Stimulated activated naive B cell treated with anti-CD40 and anti-IgM and Interleukin-4, amounts not matched to agents 10 μg/mL and 1 μg/mL and 100 μg/mL, for 72 hours (primary cell): ENCODE measurements at regions not wholly inside any gene's neighbourhood (a gene's known extent, or its start where the extent isn't known, plus 50 kb on each side); places are given as distances from the start of the nearest gene placed in this dataset.

Experiments used
- ATAC-seq, 2 donors: fragments of 150-1000 bp; cut with Tn5 transposase; replicated peaks; 2 replicates each; pipeline ENCODE4 v1.10.0; 2021; ENCODE audit warnings: moderate library complexity in 1 of 2
- DNase-seq: peaks from one replicate; pipeline ENCODE4 v3.0.0; 2021
- H3K27ac Mint-ChIP-seq: one replicate; pipeline ENCODE4 v1.8.0; 2022; ENCODE audit warnings: mild to moderate bottlenecking, mixed read lengths
- H3K27me3 Mint-ChIP-seq, 2 donors: one replicate each; pipeline ENCODE4 v1.8.0; 2022; ENCODE audit warnings: mixed read lengths in 2 of 2
- H3K36me3 Mint-ChIP-seq, 2 donors: one replicate each; pipeline ENCODE4 v1.8.0; 2022; ENCODE audit warnings: mixed read lengths in 2 of 2, mild to moderate bottlenecking in 1 of 2
- H3K4me1 Mint-ChIP-seq, 2 donors: one replicate each; pipeline ENCODE4 v1.8.0; 2022; ENCODE audit warnings: mixed read lengths in 2 of 2, mild to moderate bottlenecking in 1 of 2
- H3K4me3 Mint-ChIP-seq, 2 donors: one replicate each; pipeline ENCODE4 v1.8.0; 2022; ENCODE audit warnings: mild to moderate bottlenecking in 2 of 2, mixed read lengths in 2 of 2, moderate library complexity in 1 of 2
- H3K9me3 Mint-ChIP-seq, 2 donors: one replicate each; pipeline ENCODE4 v1.8.0; 2022; ENCODE audit warnings: mixed read lengths in 2 of 2, mild to moderate bottlenecking in 1 of 2

DNA sequence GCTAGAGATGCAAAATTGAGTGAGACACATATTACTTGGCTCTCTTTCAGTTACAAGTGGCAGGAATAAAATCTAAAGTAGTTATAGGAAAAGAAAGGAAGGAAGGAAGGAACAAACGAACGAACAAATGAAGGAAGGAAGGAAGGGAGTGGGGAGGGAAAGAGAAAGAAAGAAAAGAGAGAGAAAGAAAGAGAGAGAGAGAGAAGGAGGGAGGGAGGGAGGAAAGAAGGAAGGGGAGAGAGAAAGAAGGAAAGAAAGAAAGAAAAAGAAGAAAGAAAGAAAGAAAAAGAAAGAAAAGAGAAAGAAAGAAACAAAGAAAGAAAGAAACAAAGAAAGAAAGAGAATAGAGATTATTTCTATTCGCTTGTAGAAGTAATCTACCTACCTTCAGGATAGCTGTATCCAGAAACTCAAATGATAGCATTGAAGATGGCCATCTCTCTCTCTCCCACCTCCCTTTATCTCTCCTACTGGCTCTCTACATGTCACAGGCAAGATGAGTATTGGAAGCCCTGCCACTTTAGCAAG is 229.7 kb upstream of the TLE3 start:
- peaks cover 2 to 3% of the 10 kb centered on the region in 2 donors for H3K36me3 Mint-ChIP-seq
- peaks cover 5 to 12% of the 10 kb centered on the region in 2 donors for H3K9me3 Mint-ChIP-seq
- peaks cover 0 to 5% of the 10 kb centered on the region in 2 donors for H3K27me3 Mint-ChIP-seq
- ATAC-seq, result peak; percentile 19 to 28
- H3K27ac Mint-ChIP-seq, result no peak overlapping the region
- peaks cover 29 to 52% of the 10 kb centered on the region in 2 donors for H3K4me1 Mint-ChIP-seq
- DNase-seq, result no peak
- peak overlapping the region; percentile 33 to 56 for H3K4me3 Mint-ChIP-seq

DNA sequence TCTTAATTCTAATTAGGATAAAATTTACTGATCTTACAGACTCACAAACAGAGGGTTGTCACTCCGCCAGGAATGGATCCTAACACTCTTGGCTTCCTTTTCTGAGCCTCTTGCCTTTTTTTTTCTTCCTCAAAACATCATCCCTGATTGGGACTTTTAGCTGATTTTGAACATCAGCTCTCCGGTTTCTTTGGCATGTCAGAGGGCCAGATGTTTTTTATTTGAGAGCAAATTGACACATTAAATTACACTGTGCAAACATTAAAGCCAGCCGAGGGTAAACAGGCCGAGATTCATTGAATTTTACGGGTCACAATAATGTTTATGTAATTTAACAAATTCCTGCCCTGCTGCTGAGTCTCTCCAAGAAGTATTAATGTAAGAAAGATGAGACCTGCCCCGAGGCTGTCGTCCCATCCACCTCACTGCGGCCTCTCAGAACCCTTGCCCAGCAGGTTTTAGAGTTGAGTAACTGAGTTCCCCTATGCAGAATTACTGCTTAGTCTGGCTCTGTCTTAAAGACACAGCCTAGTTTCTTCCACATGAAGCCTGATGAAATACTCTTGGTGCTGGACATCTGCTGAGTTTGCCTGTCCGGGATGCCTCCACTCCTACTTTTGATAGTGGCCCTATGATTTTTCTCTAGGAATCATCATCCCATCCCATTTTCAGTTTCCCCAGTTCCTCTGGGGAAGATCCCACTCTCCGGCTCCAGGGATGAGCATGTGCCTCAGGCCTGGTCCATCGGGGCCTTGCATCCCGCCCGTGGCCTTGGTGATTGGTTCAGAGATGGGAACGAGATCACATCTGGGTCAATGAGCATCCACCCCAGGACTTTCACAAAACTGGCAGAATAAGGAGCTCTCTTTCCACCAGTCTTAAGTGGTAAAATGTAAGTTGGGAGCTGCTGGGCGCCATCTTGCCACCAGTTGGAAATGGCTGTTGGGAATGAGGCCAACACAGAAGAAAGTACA is 226.6 kb upstream of the TLE3 start:
- no peak overlapping the region for H3K27ac Mint-ChIP-seq
- peaks cover 55 to 82% of the 10 kb centered on the region in 2 donors for H3K4me1 Mint-ChIP-seq
- no peaks in the 10 kb centered on the region for H3K36me3 Mint-ChIP-seq
- ATAC-seq (no peak), DNase-seq (no peak)
- no peak overlapping the region for H3K4me3 Mint-ChIP-seq
- H3K27me3 Mint-ChIP-seq, result peaks cover 0 to 5% of the 10 kb centered on the region in 2 donors
- peaks cover 3 to 4% of the 10 kb centered on the region in 2 donors for H3K9me3 Mint-ChIP-seq

DNA sequence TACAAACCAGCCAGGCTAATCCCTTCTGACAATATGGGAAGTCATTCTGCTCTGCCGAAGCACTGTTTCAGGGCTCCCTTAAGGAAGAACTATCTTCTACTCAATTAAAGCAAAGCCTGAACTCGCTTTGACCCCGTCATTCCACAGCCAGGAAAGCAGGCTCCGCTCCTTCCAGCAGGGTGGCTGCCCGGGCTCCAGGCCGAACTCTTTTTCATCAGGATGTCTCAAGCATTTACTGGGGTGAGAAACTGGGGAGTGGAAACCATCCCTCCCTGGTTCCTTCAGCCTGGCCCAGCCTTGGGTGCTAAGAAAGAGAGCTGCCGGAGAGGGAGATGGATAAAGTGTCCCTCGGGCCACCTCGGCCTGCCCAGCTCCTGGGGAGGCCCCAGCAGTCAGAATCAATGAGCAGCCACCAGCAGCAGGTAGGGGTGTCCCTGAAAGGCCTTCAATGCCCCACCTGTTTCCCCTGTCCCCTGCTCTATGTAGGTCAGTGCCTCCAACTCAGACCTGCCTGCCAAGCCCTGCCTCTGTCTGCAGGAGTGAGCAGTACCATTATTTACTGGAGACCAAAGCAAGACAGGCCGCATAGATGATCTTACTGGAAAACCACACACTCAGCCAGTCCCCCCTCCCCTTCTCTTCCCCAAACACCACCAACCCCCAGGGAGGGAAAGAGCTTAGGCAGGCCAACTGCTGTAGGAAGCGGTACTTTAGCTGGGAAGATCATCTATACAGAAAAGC is 225.6 kb upstream of the TLE3 start:
- H3K4me3 Mint-ChIP-seq, result no peak overlapping the region
- ATAC-seq (no peak), DNase-seq (no peak)
- H3K9me3 Mint-ChIP-seq, result peaks cover 3 to 4% of the 10 kb centered on the region in 2 donors
- H3K27me3 Mint-ChIP-seq, result peaks cover 0 to 7% of the 10 kb centered on the region in 2 donors
- peaks cover 56 to 82% of the 10 kb centered on the region in 2 donors for H3K4me1 Mint-ChIP-seq
- no peak overlapping the region for H3K27ac Mint-ChIP-seq
- H3K36me3 Mint-ChIP-seq, result no peaks in the 10 kb centered on the region

DNA sequence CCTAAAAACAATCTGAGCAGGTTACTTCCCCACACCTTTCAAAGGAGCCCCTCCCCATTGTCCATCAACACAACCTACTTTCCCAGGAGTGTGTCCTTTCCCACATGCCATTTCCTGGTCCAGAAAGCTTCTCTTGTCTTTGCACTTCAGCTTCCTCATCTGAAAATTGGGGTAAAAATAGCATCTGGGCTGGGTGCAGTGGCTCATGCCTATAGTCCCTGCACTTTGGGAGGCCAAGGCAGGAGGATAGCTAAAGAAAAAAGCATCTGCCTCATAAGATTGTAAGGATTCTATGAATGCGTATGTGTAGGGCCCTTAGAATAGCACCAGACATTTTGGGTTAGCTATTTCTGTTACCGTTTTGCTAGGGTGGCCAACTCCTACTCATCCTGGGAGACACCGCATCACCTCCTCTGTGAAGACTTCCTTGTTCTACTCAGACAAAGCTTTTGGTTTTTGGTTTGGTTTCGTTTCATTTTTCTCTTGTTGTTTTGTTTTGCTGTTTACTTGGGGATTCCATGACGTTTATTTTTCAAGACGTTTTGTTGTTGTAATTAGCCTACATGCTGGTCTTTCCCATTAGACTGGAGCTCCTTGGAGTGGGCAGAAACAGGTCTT is 224.4 kb upstream of the TLE3 start:
- H3K4me1 Mint-ChIP-seq, result peaks cover 53 to 80% of the 10 kb centered on the region in 2 donors

DNA sequence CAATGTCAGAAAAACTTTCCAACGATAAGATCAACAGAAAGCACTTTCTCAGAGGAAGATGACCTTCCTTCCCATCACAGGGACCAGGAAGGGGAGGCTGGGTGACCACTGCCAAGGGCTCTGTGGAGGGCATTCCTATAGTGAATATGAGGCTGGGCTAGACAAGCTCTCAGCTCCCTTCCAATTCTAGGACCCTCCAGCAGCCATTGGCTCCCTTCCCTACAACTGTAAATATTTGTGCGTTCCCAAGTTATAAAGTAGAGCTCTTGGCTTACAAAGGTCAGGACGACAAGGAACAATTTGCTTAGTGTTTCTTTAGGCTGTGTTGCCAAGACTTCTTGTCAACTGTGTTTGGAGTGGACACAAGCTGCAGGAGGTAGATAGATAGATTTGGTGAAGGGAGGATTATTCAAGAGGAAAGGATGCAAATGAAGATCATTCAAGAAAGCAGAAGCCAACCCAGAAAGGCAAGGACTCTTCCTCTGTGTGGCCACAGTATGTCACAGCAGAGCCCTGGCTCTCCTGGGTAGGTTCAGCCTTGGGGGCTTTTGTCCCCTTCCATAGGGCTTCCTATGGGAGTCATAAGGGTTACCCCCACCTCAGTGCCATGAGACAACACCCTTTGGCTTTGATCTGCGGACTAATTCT is 223.6 kb upstream of the TLE3 start:
- peaks cover 0 to 7% of the 10 kb centered on the region in 2 donors for H3K27me3 Mint-ChIP-seq
- H3K27ac Mint-ChIP-seq, result no peak overlapping the region
- DNase-seq, result no peak
- no peak for ATAC-seq
- no peaks in the 10 kb centered on the region for H3K36me3 Mint-ChIP-seq
- H3K4me3 Mint-ChIP-seq, result peak overlapping the region; percentile 40 to 58
- peaks cover 50 to 72% of the 10 kb centered on the region in 2 donors for H3K4me1 Mint-ChIP-seq
- peaks cover 3 to 4% of the 10 kb centered on the region in 2 donors for H3K9me3 Mint-ChIP-seq

More for the DNA sequence above, 224.4 kb upstream of the TLE3 start:
- peaks cover 3 to 4% of the 10 kb centered on the region in 2 donors for H3K9me3 Mint-ChIP-seq
- H3K4me3 Mint-ChIP-seq, result peak overlapping the region in 1 of 2 donors; percentile 11
- H3K27me3 Mint-ChIP-seq, result peaks cover 0 to 10% of the 10 kb centered on the region in 2 donors
- ATAC-seq (peak; percentile 36 to 51), DNase-seq (no peak)
- H3K27ac Mint-ChIP-seq, result peak overlapping the region; percentile 47
- H3K36me3 Mint-ChIP-seq, result no peaks in the 10 kb centered on the region

DNA sequence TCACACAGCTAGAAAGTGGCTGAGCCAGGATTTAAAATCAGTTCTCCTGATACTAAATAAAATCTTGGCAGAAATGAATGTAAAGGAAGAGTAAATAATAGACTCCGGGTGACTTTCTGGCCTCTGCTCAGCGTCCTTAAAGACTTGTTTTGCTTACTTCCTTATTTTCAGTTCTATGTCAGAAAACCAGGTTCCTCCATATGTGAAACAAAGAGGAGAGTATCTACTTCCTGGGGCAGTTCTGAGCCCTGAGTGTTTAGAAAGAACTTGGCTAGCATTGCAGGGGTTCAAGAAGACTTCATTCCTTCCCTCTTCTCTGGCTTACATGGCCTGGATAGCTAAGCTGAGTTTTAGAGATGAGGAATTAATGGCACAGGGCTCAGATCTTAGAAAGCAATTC is 222.8 kb upstream of the TLE3 start:
- H3K27ac Mint-ChIP-seq, result peak overlapping the region; percentile 77
- peaks cover 3 to 4% of the 10 kb centered on the region in 2 donors for H3K9me3 Mint-ChIP-seq
- no peaks in the 10 kb centered on the region for H3K36me3 Mint-ChIP-seq
- peaks cover 48 to 70% of the 10 kb centered on the region in 2 donors for H3K4me1 Mint-ChIP-seq
- DNase-seq, result no peak
- peak overlapping the region; percentile 11 to 49 for H3K4me3 Mint-ChIP-seq
- ATAC-seq, result peak; percentile 33 to 44
- H3K27me3 Mint-ChIP-seq, result peaks cover 0 to 5% of the 10 kb centered on the region in 2 donors

DNA sequence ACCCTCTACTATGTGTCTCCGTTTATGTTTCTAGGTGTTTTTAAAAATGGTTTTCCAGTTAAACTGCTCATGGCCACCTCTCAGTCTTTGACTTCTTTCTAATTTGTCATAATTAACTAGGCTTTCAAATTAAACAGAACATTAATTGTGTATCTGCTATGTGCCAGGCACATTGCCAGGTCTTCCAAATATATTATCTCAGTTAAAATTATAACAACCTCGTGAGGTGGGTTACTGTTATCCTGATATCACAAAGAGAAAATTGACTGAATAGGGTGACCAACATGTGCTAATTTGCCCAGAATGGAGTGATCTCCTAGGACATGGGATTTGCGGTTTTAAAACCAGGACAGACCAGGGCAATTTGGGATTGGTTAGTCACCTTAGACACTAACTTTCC is 222.4 kb upstream of the TLE3 start:
- Mint-ChIP-seq H3K4me1 (peaks cover 46 to 70% of the 10 kb centered on the region in 2 donors), H3K9me3 (peaks cover 3 to 4% of the 10 kb centered on the region in 2 donors), H3K4me3 (peak overlapping the region; percentile 49 to 54), H3K27me3 (peaks cover 0 to 5% of the 10 kb centered on the region in 2 donors), H3K36me3 (no peaks in the 10 kb centered on the region), H3K27ac (peak overlapping the region; percentile 77)
- DNase-seq (no peak), ATAC-seq (no peak)

DNA sequence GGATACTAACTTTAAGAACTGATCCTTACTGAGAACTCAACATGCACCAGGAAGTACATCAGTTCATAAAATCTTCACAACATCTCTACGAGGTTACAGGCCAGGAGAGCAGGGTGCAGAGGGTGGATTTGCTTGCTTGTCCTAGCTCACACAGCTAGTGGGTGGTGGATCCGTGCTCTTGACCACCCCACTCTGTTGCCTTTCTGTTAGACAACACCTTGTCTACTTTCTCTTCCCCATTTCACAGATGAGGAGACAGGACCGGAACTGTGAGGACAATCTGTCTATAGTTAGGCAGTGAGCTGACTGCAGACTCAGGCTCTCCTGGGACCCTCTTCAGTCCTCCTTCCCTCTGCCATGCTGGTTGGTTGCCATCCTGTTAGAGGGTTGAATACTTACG is 221.7 kb upstream of the TLE3 start:
- Mint-ChIP-seq H3K27ac (peak overlapping the region; percentile 60), H3K27me3 (peaks cover 0 to 5% of the 10 kb centered on the region in 2 donors), H3K4me1 (peaks cover 46 to 70% of the 10 kb centered on the region in 2 donors), H3K36me3 (no peaks in the 10 kb centered on the region), H3K9me3 (peaks cover 3 to 4% of the 10 kb centered on the region in 2 donors), H3K4me3 (peak overlapping the region; percentile 49 to 54)
- DNase-seq (peak; percentile 74), ATAC-seq (peak; percentile 91 to 94)

DNA sequence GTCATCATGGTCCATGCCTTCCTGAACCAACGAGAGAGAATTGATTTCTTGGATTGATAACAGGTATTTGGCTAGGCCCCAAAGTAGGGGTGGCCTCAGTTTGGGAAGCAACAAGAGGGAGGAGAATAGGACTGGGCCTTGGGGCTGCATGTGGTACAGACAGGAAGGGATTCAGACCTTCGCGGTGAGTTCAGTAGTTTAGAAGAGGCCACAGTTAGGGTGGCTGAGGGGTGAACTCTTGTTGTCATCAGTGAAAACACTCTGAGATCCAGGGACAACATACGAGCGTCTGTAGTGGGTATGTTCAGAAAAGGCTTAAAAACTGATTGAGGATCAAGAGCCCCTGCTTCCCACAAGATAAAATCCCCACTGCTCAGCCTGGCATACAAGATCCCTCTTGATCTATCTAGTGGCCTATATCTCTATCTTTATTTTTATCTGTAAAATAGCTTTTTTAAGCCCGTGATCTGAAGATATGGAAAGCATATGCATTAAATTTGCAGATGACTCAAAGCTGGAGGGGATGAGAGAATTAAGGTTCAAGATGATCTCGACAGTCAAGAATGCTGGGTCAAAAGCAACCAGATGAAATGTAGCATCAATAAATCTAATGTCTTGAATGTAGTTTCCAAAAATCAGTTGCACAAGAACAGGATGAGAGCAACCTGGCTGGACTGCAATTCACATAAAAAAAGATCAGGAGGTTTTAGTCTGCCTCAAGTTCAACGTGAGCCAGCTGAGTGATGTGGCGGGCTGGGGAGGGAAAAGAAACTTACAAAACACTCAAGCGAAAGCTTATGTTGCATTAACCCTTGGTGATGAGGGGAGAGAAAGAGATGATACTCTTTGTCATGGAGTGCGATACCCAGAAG is 221.1 kb upstream of the TLE3 start:
- H3K27me3 Mint-ChIP-seq, result peaks cover 0 to 5% of the 10 kb centered on the region in 2 donors
- no peak for DNase-seq
- no peaks in the 10 kb centered on the region for H3K36me3 Mint-ChIP-seq
- peak overlapping the region; percentile 49 to 54 for H3K4me3 Mint-ChIP-seq
- ATAC-seq, result peak; percentile 37 to 50
- H3K4me1 Mint-ChIP-seq, result peaks cover 46 to 65% of the 10 kb centered on the region in 2 donors
- peaks cover 3 to 4% of the 10 kb centered on the region in 2 donors for H3K9me3 Mint-ChIP-seq
- peak overlapping the region; percentile 60 for H3K27ac Mint-ChIP-seq

DNA sequence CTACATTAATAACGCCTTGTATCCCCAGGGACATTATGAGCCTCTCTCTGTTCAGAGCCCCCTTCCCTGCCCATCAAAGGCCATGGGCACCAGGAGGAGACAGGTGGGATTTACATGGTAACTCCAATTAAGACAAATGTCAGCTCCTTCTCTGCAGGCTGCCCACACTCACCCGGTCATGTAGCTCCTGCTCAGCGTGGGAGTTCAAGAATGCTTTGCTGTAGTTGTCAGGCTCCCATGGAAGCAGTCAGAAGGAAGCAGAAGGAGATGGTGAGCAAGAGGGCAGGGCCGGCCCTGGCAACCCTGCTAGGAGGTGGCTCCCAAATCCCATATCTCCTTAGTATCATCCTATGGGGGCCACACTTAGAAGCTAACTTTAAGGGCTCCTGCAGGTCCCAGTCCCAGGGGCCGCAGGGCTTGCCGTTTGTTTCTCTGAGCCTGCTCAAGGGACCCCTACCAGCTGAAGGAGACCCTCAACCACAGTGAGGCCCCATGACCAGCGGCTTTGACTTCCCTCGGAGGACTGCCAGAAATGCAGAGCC is 218.4 kb upstream of the TLE3 start:
- no peak for DNase-seq
- no peak overlapping the region for H3K27ac Mint-ChIP-seq
- H3K36me3 Mint-ChIP-seq, result no peaks in the 10 kb centered on the region
- H3K4me3 Mint-ChIP-seq, result peak overlapping the region in 1 of 2 donors; percentile 19
- H3K4me1 Mint-ChIP-seq, result peaks cover 29 to 42% of the 10 kb centered on the region in 2 donors
- peaks cover 0 to 5% of the 10 kb centered on the region in 2 donors for H3K27me3 Mint-ChIP-seq
- ATAC-seq, result no peak
- H3K9me3 Mint-ChIP-seq, result peaks cover 2 to 3% of the 10 kb centered on the region in 2 donors

DNA sequence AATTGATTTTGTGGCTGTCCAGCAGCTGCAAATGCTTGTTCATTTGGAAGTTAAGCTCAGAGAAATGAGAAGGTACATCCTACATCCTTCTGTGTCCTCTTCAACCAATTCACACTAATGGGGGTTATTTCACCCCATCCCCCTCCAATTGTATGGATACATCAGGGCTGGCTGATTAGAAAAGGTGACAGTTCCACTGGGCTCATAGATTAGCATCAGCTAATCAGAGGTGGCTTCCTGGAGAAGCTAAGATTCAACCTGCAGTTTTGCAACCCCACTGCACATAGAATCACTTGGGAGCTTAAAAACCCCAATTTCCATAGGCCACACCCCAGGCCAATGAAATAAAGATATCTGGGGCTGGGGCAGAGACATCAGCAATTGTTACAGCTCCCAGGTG is 217.7 kb upstream of the TLE3 start:
- no peaks in the 10 kb centered on the region for H3K9me3 Mint-ChIP-seq
- peaks cover 23 to 35% of the 10 kb centered on the region in 2 donors for H3K4me1 Mint-ChIP-seq
- H3K27ac Mint-ChIP-seq, result no peak overlapping the region
- ATAC-seq (no peak), DNase-seq (no peak)
- peaks cover 0 to 5% of the 10 kb centered on the region in 2 donors for H3K27me3 Mint-ChIP-seq
- H3K4me3 Mint-ChIP-seq, result no peak overlapping the region
- H3K36me3 Mint-ChIP-seq, result no peaks in the 10 kb centered on the region

DNA sequence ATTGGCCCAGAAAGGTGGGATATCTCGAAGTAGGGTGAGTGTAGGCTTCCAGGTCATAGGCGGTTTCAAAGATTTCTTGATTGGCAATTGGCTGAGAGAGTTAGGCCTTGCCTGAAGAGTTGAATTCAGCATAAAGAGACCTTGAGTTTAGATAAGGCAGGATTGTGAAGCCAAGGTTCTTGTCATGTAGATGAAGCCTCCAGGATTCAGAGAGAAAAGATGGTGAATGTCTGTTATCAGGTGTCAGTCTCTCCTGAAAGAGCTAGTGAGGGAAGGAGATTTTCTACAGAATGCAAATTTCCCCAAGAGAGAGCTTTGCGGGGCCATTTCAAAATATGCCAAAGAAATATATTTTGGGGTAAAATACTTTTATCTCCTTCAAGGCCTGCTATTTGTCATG is 217.0 kb upstream of the TLE3 start:
- no peak for DNase-seq
- H3K9me3 Mint-ChIP-seq, result no peaks in the 10 kb centered on the region
- peaks cover 0 to 5% of the 10 kb centered on the region in 2 donors for H3K27me3 Mint-ChIP-seq
- no peak overlapping the region for H3K27ac Mint-ChIP-seq
- no peaks in the 10 kb centered on the region for H3K36me3 Mint-ChIP-seq
- no peak for ATAC-seq
- peaks cover 19 to 28% of the 10 kb centered on the region in 2 donors for H3K4me1 Mint-ChIP-seq
- no peak overlapping the region for H3K4me3 Mint-ChIP-seq
